Nephron progenitor cell (in vitro differentiated cells): ENCODE measurements at regions not wholly inside any gene's neighbourhood (a gene's known extent, or its start where the extent isn't known, plus 50 kb on each side); places are given as distances from the start of the nearest gene placed in this dataset.
"Not testable (repeated sequence)": the region's sequence is repeated elsewhere in the genome, so short reads cannot be mapped to it uniquely, and the experiment has no call there.

Experiments
- DNase-seq: peaks from one replicate; pipeline ENCODE4 v3.0.0; 2021
- H3K27ac Mint-ChIP-seq: 2 replicates; pipeline ENCODE4 v1.8.0; 2021; ENCODE audit warnings: mild to moderate bottlenecking, moderate library complexity, mixed read lengths
- H3K27me3 Mint-ChIP-seq: 2 replicates; pipeline ENCODE4 v1.8.0; 2021; ENCODE audit warnings: mild to moderate bottlenecking, low read depth, mixed read lengths; ENCODE audit not compliant: poor library complexity
- H3K36me3 Mint-ChIP-seq: 2 replicates; pipeline ENCODE4 v1.8.0; 2021; ENCODE audit warnings: low read depth, mixed read lengths
- H3K4me1 Mint-ChIP-seq: 2 replicates; pipeline ENCODE4 v1.8.0; 2021; ENCODE audit warnings: mixed read lengths
- H3K4me3 Mint-ChIP-seq: 2 replicates; pipeline ENCODE4 v1.8.0; 2021; ENCODE audit warnings: mild to moderate bottlenecking, moderate library complexity, mixed read lengths
- H3K9me3 Mint-ChIP-seq: 2 replicates; pipeline ENCODE4 v1.8.0; 2021; ENCODE audit warnings: mild to moderate bottlenecking, moderate library complexity, mixed read lengths
- CTCF ChIP-seq: fragments of 200-600 bp; sonication (generic); IDR thresholded peaks from 2 replicates; pipeline ENCODE4 v1.5.0; 2021; ENCODE audit warnings: antibody characterized with exemption

GRCh38 chr17:12195418-12195817, 174.7 kb downstream of the MAP2K4 start:
- Mint-ChIP-seq H3K27ac (no peak overlapping the region), H3K4me1 (peaks cover 13% of the 10 kb centered on the region), H3K27me3 (peaks cover 2% of the 10 kb centered on the region), H3K9me3 (no peaks in the 10 kb centered on the region), H3K4me3 (no peak overlapping the region), H3K36me3 (no peaks in the 10 kb centered on the region)
- DNase-seq, result no peak
- no peak for TF ChIP-seq CTCF

- Mint-ChIP-seq H3K9me3 (peaks cover 9% of the 10 kb centered on the region), H3K4me1 (no peaks in the 10 kb centered on the region), H3K27ac (no peak overlapping the region), H3K4me3 (no peak overlapping the region), H3K36me3 (no peaks in the 10 kb centered on the region), H3K27me3 (peaks cover 15% of the 10 kb centered on the region)
- TF ChIP-seq CTCF, result no peak
- no peak for DNase-seq
Measured at GRCh38 chr17:12201294-12201880, 180.7 kb downstream of the MAP2K4 start.

GRCh38 chr17:12209632-12210191, 189.0 kb downstream of the MAP2K4 start:
- Mint-ChIP-seq H3K4me3 (no peak overlapping the region), H3K27me3 (peaks cover 9% of the 10 kb centered on the region), H3K36me3 (no peaks in the 10 kb centered on the region), H3K4me1 (no peaks in the 10 kb centered on the region), H3K27ac (no peak overlapping the region), H3K9me3 (no peaks in the 10 kb centered on the region)
- no peak for TF ChIP-seq CTCF
- DNase-seq, result no peak

- peaks cover 12% of the 10 kb centered on the region for H3K27me3 Mint-ChIP-seq
- H3K27ac Mint-ChIP-seq, DNase-seq, H3K4me3 Mint-ChIP-seq, H3K36me3 Mint-ChIP-seq, H3K4me1 Mint-ChIP-seq: not testable (repeated sequence)
- peaks cover 17% of the 10 kb centered on the region for H3K9me3 Mint-ChIP-seq
Measured at GRCh38 chr17:12220714-12221439, 200.2 kb downstream of the MAP2K4 start.

- Mint-ChIP-seq H3K9me3 (peaks cover 22% of the 10 kb centered on the region), H3K4me3 (no peak overlapping the region), H3K36me3 (peaks cover 9% of the 10 kb centered on the region), H3K27ac (no peak overlapping the region), H3K27me3 (peaks cover 12% of the 10 kb centered on the region), H3K4me1 (peaks cover 2% of the 10 kb centered on the region)
- DNase-seq, result no peak
- no peak for TF ChIP-seq CTCF
Measured at GRCh38 chr17:12222392-12222791, 201.7 kb downstream of the MAP2K4 start.

GRCh38 chr17:12227547-12227946, 206.9 kb downstream of the MAP2K4 start:
- DNase-seq, result no peak
- H3K27me3 Mint-ChIP-seq, result peaks cover 14% of the 10 kb centered on the region
- H3K4me1 Mint-ChIP-seq, result peaks cover 34% of the 10 kb centered on the region
- H3K36me3 Mint-ChIP-seq, result no peaks in the 10 kb centered on the region
- TF ChIP-seq CTCF, result no peak
- H3K4me3 Mint-ChIP-seq, result no peak overlapping the region
- H3K27ac Mint-ChIP-seq, result no peak overlapping the region
- peaks cover 4% of the 10 kb centered on the region for H3K9me3 Mint-ChIP-seq
